GM12878 (cell line): ENCODE measurements at regions not wholly inside any gene's neighbourhood (a gene's known extent, or its start where the extent isn't known, plus 50 kb on each side); places are given as distances from the start of the nearest gene placed in this dataset.

Source experiments
- E2F4 ChIP-seq: IDR thresholded peaks from 2 replicates; pipeline ENCODE4 v1.6.1; 2012; ENCODE audit warnings: low read depth, low read length, improper control_type of control experiment
- IKZF2 ChIP-seq, 2 experiments: fragments of 450-650 bp; IDR thresholded peaks; 2 replicates each; pipeline ENCODE4 v1.6.1; 2017; ENCODE audit warnings: mild to moderate bottlenecking in 2 of 2, moderate library complexity in 2 of 2
- PRDM15 ChIP-seq: fragments of 450-650 bp; formaldehyde crosslinking; IDR thresholded peaks from 2 replicates; pipeline ENCODE4 v1.4.0; 2020; ENCODE audit warnings: mild to moderate bottlenecking, moderate library complexity
- TF ChIP-seq, protein P1 (sequence below): IDR thresholded peaks from 2 replicates; pipeline ENCODE4 v1.6.1; 2011; ENCODE audit warnings: low read depth, low read length, improper control_type of control experiment, borderline replicate concordance
- TF ChIP-seq, protein P2 (sequence below): fragments of 450-650 bp; IDR thresholded peaks from 2 replicates; pipeline ENCODE4 v1.6.1; 2018; ENCODE audit warnings: mild to moderate bottlenecking, low read depth, moderate library complexity; ENCODE audit not compliant: partially characterized antibody

- TF ChIP-seq PRDM15 (CRISPR knock-in tag): no peak
- TF ChIP-seq, protein P1, sequence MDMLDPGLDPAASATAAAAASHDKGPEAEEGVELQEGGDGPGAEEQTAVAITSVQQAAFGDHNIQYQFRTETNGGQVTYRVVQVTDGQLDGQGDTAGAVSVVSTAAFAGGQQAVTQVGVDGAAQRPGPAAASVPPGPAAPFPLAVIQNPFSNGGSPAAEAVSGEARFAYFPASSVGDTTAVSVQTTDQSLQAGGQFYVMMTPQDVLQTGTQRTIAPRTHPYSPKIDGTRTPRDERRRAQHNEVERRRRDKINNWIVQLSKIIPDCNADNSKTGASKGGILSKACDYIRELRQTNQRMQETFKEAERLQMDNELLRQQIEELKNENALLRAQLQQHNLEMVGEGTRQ: no peak
- TF ChIP-seq E2F4: no peak
- no peak for TF ChIP-seq IKZF2 (IDR thresholded peaks at IDR 0.05)
- TF ChIP-seq, protein P2, sequence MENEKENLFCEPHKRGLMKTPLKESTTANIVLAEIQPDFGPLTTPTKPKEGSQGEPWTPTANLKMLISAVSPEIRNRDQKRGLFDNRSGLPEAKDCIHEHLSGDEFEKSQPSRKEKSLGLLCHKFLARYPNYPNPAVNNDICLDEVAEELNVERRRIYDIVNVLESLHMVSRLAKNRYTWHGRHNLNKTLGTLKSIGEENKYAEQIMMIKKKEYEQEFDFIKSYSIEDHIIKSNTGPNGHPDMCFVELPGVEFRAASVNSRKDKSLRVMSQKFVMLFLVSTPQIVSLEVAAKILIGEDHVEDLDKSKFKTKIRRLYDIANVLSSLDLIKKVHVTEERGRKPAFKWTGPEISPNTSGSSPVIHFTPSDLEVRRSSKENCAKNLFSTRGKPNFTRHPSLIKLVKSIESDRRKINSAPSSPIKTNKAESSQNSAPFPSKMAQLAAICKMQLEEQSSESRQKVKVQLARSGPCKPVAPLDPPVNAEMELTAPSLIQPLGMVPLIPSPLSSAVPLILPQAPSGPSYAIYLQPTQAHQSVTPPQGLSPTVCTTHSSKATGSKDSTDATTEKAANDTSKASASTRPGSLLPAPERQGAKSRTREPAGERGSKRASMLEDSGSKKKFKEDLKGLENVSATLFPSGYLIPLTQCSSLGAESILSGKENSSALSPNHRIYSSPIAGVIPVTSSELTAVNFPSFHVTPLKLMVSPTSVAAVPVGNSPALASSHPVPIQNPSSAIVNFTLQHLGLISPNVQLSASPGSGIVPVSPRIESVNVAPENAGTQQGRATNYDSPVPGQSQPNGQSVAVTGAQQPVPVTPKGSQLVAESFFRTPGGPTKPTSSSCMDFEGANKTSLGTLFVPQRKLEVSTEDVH: no peak
Measured at GRCh38 chrX:34341258-34341657, 209.1 kb upstream of the FAM47A start (continued).
